IPS DF 4.7 (cell line): ENCODE measurements at regions not wholly inside any gene's neighbourhood (a gene's known extent, or its start where the extent isn't known, plus 50 kb on each side); places are given as distances from the start of the nearest gene placed in this dataset.

ENCODE experiments used
- DNase-seq: peaks from one replicate; pipeline ENCODE4 v3.0.0-alpha.2; 2013; ENCODE audit warnings: low spot score; ENCODE audit errors: extremely low read depth

GRCh38 chr7:118013252-118014010 lies 140.2 kb upstream of the CTTNBP2 start:
- DNase-seq, result no peak

GRCh38 chr7:118022546-118022945 lies 149.3 kb upstream of the CTTNBP2 start:
- no peak for DNase-seq

- DNase-seq, result no peak
Measured at GRCh38 chr7:118026791-118027190, 153.6 kb upstream of the CTTNBP2 start.

GRCh38 chr7:118028226-118028625 lies 155.0 kb upstream of the CTTNBP2 start:
- DNase-seq, result no peak

- no peak for DNase-seq
Measured at GRCh38 chr7:118029826-118030422, 154.0 kb upstream of the LSM8 start.

- DNase-seq, result no peak
Measured at GRCh38 chr7:118033273-118033672, 150.7 kb upstream of the LSM8 start.

GRCh38 chr7:118039963-118040489 lies 143.9 kb upstream of the LSM8 start:
- DNase-seq, result no peak

GRCh38 chr7:118040562-118040961 lies 143.4 kb upstream of the LSM8 start:
- no peak for DNase-seq

GRCh38 chr7:118041251-118041878 lies 142.6 kb upstream of the LSM8 start:
- DNase-seq, result no peak

GRCh38 chr7:118045629-118046028 lies 138.3 kb upstream of the LSM8 start:
- no peak for DNase-seq

- no peak for DNase-seq
Measured at GRCh38 chr7:118046086-118046485, 137.9 kb upstream of the LSM8 start.

GRCh38 chr7:118046801-118047200 lies 137.2 kb upstream of the LSM8 start:
- no peak for DNase-seq

GRCh38 chr7:118052336-118052735 lies 131.6 kb upstream of the LSM8 start:
- DNase-seq, result no peak

- DNase-seq, result no peak
Measured at GRCh38 chr7:118053353-118053752, 130.6 kb upstream of the LSM8 start.

GRCh38 chr7:118054529-118054928 lies 129.4 kb upstream of the LSM8 start:
- DNase-seq, result no peak

- no peak for DNase-seq
Measured at GRCh38 chr7:118055647-118056046, 128.3 kb upstream of the LSM8 start.

GRCh38 chr7:118057404-118057803 lies 126.6 kb upstream of the LSM8 start:
- no peak for DNase-seq

- no peak for DNase-seq
Measured at GRCh38 chr7:118059209-118059608, 124.8 kb upstream of the LSM8 start.

GRCh38 chr7:118060692-118061091 lies 123.3 kb upstream of the LSM8 start:
- no peak for DNase-seq

- DNase-seq, result no peak
Measured at GRCh38 chr7:118061386-118061785, 122.6 kb upstream of the LSM8 start.

GRCh38 chr7:118072893-118073674 lies 110.9 kb upstream of the LSM8 start:
- DNase-seq, result no peak

- DNase-seq, result no peak
Measured at GRCh38 chr7:118075936-118076335, 108.0 kb upstream of the LSM8 start.
